GM18520 (cell line): ENCODE measurements at regions not wholly inside any gene's neighbourhood (a gene's known extent, or its start where the extent isn't known, plus 50 kb on each side); places are given as distances from the start of the nearest gene placed in this dataset.

Source experiments
- ATAC-seq: cut with Tn5 transposase; IDR thresholded peaks from one replicate; pipeline ENCODE4 v1.9.1; 2021; ENCODE audit not compliant: unreplicated experiment

GRCh38 chr11:45597097-45597496 lies 68.3 kb downstream of the CHST1 start:
- ATAC-seq: no peak

GRCh38 chr11:45596571-45596970 lies 68.9 kb downstream of the CHST1 start:
- ATAC-seq: no peak

GRCh38 chr11:45593992-45594391 lies 71.4 kb downstream of the CHST1 start:
- no peak for ATAC-seq

DNA sequence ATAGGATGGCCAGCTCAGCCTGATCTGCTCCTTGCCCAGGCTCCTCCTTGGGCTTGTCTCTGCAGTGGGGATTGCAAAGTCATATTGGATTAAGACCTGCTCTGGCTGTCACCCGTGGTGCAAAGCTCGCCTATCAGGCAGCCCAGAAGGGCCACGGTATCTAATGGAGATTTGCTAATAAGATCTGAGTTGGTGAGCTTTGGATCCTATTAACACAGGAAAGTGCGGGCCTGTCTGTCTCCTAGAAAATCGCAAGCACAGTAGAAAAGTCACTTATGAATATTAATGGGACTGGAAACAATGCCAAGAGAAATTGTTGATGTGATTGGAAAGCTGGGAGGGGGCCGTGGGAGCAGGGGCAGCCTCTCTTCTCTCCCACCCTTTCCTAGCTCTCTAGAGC lies 72.8 kb downstream of the CHST1 start:
- no peak for ATAC-seq

GRCh38 chr11:45590743-45591142 lies 74.7 kb downstream of the CHST1 start:
- ATAC-seq: no peak

DNA sequence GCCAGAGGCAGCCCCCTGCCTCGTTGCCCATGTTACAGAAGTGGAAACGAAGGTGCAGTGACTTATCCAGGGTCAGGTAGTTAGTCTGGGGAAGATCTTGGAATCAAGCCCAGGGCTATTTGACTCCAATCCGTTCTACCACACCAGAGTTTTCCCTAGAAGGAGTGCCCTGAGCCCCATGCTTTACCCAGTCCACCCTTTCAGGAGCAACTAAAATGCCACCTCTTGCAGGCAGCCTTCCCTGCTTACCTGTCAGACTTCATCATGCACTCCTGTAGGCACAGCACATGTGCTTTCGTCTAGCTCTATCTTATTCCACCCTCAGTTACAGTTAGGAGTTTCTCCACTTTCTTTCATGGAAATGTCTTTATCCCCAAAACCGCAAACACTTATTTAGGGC lies 80.2 kb downstream of the CHST1 start:
- ATAC-seq: no peak

GRCh38 chr11:45583981-45584566 lies 81.3 kb downstream of the CHST1 start:
- no peak for ATAC-seq

GRCh38 chr11:45580399-45580798 lies 85.0 kb downstream of the CHST1 start:
- no peak for ATAC-seq

- ATAC-seq: no peak
Observed at GRCh38 chr11:45578316-45578715, 87.1 kb downstream of the CHST1 start.

- no peak for ATAC-seq
Observed at GRCh38 chr11:45577752-45578151, 87.7 kb downstream of the CHST1 start.

DNA sequence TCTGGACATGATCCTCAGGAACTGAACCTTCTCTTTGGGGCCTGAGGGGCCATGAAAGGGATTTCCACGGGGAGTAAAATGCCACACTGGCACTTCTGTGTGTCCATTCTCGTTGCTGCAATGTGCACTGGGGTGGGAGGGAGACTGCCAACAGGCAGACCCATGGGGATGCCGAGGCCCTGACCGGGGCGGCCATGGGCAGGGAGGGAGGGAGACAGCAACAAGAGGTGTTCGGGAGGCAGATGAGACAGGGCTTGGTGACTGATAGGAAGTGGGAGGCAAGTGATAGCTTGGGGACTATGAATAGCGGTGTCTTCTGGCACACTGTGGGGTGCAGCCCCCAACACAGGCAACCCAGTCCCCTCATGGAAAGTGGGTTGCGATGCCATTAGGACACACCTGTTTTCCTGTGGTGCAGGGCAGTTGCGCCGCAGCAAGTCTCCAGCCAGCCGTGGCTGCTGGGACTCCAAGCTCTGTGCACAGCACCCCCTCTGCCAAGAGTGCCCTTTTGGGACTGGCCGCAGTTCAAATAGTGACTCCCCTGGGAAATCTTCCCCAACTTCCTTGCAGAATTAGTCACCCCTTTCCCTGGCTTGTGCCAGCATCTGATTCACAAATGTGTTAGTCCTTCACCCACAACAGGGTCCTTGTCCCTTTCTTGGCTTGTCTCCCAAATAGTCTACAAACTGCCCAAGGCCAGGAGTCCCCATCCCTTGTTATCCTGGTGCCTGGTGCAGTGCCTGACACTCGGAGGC lies 88.8 kb downstream of the CHST1 start:
- no peak for ATAC-seq

GRCh38 chr11:45573728-45574127 lies 91.7 kb downstream of the CHST1 start:
- no peak for ATAC-seq

DNA sequence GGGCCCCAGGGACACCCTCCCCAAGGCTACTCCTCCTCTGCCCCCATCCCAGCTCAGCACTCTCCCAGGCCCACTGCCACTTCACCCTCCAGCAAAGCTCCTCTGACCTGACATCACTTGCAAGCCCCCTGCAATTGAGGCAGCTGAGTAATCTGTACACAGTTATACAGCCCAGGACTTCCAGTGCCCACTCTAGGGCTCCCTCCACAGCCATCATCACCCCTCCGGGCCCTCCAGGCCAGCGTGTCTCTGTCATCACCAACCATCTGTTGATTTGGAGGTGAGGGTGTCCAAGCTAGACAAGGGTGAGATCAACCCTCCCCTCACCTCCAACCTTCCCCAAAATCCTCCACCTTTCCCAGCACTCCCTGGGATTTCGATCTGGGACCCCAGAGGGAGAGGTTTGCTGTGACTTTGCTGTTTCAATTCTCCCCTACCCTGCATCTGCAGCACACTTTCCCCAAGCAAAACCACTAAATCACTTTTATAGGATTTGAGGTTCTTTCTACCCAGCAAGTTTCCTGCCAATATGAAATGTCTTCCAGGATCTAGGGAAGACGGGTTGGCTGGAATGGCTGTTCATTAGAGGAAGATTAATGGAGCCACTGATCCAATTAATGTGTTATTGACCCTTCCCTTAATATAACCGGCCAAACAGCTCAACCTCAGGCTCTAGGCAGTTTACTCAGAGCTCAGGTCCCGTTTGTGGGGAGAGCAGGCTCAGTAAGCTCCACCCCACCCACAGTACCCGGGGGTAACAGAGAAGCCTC lies 92.9 kb downstream of the CHST1 start:
- ATAC-seq: no peak

DNA sequence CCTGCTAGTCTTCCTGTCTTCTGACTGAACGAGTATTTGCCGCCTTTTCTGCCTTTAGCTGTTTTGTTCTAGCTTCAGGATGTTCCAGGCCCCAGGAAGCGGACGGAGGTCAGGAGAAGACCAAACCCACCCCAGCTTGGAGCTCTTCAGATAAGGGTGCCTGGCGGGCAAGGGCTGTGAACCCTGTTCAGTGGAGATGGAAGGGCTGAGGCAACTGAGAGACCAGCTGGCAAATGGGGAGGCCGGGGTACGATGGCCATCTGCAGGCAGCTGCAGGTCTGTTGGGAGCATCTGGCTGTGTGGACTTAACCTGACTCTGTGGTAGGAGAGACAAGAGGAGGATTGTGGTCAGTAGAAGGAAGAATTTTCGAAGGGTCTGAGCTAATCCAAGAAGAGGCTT lies 95.6 kb downstream of the CHST1 start:
- no peak for ATAC-seq

- ATAC-seq: no peak
Observed at GRCh38 chr11:45568049-45568448, 97.4 kb downstream of the CHST1 start.

GRCh38 chr11:45565446-45565988 lies 99.9 kb downstream of the CHST1 start:
- no peak for ATAC-seq

GRCh38 chr11:45563810-45564209 lies 101.6 kb downstream of the CHST1 start:
- ATAC-seq: no peak

GRCh38 chr11:45563171-45563570 lies 102.3 kb downstream of the CHST1 start:
- no peak for ATAC-seq

DNA sequence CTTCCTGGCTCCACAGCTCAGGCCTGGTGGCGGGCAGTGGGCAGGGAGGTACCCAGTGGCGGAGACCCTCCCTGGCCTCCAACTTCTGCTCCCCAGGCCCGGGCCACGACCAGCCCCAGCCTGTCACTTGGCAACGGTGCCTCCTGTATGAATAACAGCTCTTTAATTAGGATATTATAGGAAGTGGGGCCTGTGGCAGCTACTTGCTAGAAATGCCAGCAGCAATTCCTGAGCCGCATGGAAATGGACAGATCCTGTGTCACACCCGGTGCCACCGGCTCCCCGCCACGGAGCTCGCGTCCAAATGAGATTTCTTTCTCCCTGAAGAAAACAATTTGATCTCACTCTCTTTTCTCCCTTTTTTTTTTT lies 104.5 kb downstream of the CHST1 start:
- ATAC-seq: no peak

DNA sequence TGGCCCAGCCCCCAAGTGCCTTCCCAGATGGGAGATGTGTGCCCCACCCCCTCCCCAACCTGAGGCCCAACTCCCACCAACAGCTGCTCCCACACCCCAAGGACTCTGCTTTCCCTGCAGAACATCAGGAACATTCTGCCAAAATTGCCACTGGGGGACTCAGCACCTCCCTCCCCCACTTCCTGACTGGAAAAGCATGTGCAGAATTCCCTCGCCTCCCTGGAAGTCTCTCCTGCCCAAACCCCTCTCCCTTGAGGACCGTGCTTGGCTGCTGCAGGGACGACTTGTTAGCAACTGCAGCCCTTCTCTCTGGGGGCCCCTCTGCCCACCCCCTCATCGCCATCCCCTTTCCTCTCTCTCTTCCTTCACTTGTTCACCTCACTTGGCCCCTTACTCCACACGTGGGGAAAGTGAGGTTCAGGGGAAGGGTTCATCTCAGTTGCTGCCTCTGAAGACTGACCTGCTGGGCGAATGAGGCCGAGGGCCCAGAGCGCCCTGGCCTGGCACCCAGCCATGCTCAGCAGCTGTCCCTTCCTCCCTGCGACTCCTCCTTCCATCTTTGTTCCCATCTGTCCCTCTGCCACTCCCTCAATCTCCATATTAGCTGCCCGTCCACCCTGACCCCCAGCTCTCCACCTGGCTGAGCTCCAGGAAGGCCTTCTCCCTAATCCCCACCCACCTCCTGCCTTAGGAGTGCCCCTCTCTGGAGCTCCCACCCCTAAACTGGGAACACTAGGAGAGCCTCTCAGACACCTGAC lies 105.1 kb downstream of the CHST1 start:
- no peak for ATAC-seq
